ENCODE measurements at regions not wholly inside any gene's neighbourhood (a gene's known extent, or its start where the extent isn't known, plus 50 kb on each side); places are given as distances from the start of the nearest gene placed in this dataset.
"Not testable (repeated sequence)": the region's sequence is repeated elsewhere in the genome, so short reads cannot be mapped to it uniquely, and the experiment has no call there.

DNA sequence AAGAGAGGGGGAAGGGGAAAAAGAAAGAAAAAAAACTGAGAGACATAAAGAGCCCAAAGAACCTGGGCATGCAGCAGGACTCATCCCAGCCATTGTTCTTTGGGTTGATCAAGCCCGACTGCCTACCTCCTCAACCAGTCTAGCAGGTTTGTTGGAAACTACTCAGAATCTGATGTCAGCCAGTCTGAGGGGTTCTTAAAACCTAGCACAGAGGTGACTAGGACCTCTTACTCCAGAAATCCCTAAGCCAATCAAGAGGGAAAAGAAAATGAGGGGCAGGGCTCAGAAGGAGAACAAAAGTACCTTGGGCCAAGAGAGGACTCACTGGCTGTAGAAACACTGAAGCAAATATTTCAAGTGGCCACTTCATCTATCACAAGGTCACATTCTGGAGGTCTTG, 228.0 kb downstream of the AASDHPPT start:
- H3K36me3 ChIP-seq (ENCODE audit: control insufficient read depth, insufficient read depth, low read length) = no peaks in the 10 kb centered on the region
- no peak overlapping the region for H3K4me3 ChIP-seq (ENCODE audit: low read depth, low read length)
- no peaks in the 10 kb centered on the region for H3K27me3 ChIP-seq (ENCODE audit: control insufficient read depth, insufficient read depth, low read length)
- H3K9me3 ChIP-seq (ENCODE audit: control insufficient read depth, insufficient read depth, low read depth, low read length) = peaks cover 42% of the 10 kb centered on the region
- no peak overlapping the region for H3K27ac ChIP-seq (ENCODE audit: low read depth, low read length)
- H3K9ac ChIP-seq (ENCODE audit: low read length) = no peak overlapping the region
- H3K4me1 ChIP-seq (ENCODE audit: control insufficient read depth, insufficient read depth, low read length) = no peaks in the 10 kb centered on the region

DNA sequence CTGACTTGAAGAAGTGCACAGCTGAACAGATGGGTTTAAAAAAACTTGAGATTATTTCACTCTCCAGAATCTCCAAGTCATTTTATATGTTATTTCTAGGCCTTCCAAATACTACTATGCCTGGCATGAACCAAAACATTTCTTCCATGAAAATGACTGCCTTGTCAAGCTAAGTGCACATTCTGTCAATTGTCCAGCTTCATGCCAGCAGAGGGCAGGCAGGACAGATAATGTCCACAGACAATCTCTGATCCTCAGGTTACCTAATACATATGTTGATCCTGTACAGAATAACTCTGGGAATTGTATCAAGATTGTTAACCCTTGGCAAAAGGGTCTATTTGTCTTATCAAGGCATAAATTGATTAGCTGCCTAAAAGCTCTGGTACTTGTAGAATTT, 229.5 kb downstream of the AASDHPPT start:
- H3K4me3 ChIP-seq (ENCODE audit: low read depth, low read length) = no peak overlapping the region
- no peaks in the 10 kb centered on the region for H3K4me1 ChIP-seq (ENCODE audit: control insufficient read depth, insufficient read depth, low read length)
- H3K9me3 ChIP-seq (ENCODE audit: control insufficient read depth, insufficient read depth, low read depth, low read length) = peaks cover 28% of the 10 kb centered on the region
- H3K27me3 ChIP-seq (ENCODE audit: control insufficient read depth, insufficient read depth, low read length) = no peaks in the 10 kb centered on the region
- H3K9ac ChIP-seq (ENCODE audit: low read length) = no peak overlapping the region
- no peaks in the 10 kb centered on the region for H3K36me3 ChIP-seq (ENCODE audit: control insufficient read depth, insufficient read depth, low read length)
- H3K27ac ChIP-seq (ENCODE audit: low read depth, low read length) = no peak overlapping the region

DNA sequence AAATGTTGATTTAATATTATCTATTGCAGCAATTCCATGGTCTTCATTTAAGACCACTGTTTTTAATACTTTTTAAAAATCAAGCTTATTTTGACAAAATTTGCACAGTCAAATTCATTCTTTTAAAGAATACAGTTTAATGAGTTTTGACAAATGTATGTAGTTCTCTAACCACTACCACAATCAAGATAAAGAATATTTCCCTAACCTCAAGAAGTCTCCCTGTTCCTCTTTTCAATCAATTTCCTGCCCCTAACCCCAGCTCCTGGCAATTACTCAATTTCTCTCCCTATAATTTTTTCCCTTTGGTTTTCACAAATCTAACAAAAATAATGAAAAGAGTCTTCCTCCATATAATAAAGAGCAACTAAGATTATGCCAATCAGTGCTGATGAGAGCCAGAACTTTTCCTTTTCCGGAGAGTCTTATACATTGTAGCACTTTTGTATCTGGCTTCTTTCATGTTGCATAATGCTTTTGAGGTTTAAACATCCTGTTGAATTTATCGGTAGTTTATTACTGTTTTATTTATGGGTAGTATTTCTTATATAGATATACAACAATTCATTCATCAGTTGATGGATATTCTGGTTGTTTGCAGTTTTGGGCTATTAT, 231.7 kb downstream of the AASDHPPT start:
- Histone ChIP-seq H3K36me3 (ENCODE audit: control insufficient read depth, insufficient read depth, low read length) (no peaks in the 10 kb centered on the region), H3K27me3 (ENCODE audit: control insufficient read depth, insufficient read depth, low read length) (no peaks in the 10 kb centered on the region)

DNA sequence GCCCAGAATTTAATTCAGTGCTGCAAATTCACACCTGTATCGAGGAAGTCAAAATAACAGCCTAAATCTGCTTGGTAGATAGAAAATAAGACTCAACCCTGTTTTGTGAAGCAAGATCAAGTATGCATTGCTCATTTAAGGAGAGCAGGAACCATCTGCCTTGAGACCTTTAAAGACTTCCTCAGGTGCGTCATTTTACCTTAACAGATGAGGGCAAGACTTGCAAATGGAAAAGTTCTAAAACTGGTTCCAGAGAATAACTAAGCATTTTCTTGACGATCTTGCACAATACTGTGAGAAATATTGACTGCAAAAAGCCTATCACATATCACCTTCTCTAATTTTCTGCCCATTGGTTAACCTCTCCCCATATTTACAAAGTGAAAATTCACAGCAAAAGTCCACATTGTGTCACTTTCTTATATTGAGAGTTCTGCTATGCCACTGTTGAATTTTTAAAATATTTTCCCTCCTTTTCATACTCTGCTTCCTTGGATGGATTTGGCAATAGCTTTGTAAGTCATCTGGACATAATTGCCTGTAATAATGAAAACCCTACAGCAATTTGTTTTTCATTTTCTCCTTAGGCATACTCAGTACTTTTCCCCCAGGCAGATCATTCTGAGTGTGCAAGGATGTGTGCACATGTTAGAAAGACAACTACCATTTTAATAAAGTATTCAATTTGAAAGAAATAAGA, 234.2 kb downstream of the AASDHPPT start:
- H3K4me3 ChIP-seq (ENCODE audit: low read depth, low read length) = no peak overlapping the region

More for the DNA sequence above, 231.7 kb downstream of the AASDHPPT start:
- peaks cover 7% of the 10 kb centered on the region for H3K9me3 ChIP-seq (ENCODE audit: control insufficient read depth, insufficient read depth, low read depth, low read length)
- no peaks in the 10 kb centered on the region for H3K4me1 ChIP-seq (ENCODE audit: control insufficient read depth, insufficient read depth, low read length)
- no peak overlapping the region for H3K9ac ChIP-seq (ENCODE audit: low read length)
- no peak overlapping the region for H3K4me3 ChIP-seq (ENCODE audit: low read depth, low read length)
- H3K27ac ChIP-seq (ENCODE audit: low read depth, low read length) = no peak overlapping the region

DNA sequence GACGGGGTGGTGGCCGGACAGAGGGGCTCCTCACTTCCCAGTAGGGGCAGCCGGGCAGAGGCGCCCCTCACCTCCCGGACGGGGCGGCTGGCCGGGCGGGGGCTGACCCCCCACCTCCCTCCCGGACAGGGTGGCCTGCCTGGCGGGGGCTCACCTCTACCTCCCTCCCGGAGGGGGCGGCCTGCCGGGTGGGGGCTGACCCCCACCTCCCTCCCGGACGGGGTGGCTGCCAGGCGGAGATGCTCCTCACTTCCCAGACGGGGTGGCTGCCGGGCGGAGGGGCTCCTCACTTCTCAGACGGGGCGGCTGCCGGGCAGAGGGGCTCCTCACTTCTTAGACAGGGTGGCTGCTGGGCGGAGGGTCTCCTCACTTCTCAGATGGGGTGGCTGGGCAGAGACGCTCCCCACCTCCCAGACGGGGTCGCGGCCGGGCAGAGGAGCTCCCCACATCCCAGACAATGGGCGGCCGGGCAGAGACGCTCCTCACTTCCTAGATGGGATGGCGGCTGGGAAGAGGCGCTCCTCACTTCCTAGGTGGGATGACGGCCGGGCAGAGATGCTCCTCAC, 239.8 kb downstream of the AASDHPPT start:
- H3K9ac ChIP-seq (ENCODE audit: low read length); H3K4me3 ChIP-seq (ENCODE audit: low read depth, low read length); H3K36me3 ChIP-seq (ENCODE audit: control insufficient read depth, insufficient read depth, low read length); H3K4me1 ChIP-seq (ENCODE audit: control insufficient read depth, insufficient read depth, low read length); H3K27me3 ChIP-seq (ENCODE audit: control insufficient read depth, insufficient read depth, low read length); H3K27ac ChIP-seq (ENCODE audit: low read depth, low read length): not testable (repeated sequence)
- H3K9me3 ChIP-seq (ENCODE audit: control insufficient read depth, insufficient read depth, low read depth, low read length) = peaks cover 16% of the 10 kb centered on the region

More for the DNA sequence above, 234.2 kb downstream of the AASDHPPT start:
- Histone ChIP-seq H3K36me3 (ENCODE audit: control insufficient read depth, insufficient read depth, low read length) (no peaks in the 10 kb centered on the region), H3K27ac (ENCODE audit: low read depth, low read length) (no peak overlapping the region), H3K9ac (ENCODE audit: low read length) (no peak overlapping the region), H3K9me3 (ENCODE audit: control insufficient read depth, insufficient read depth, low read depth, low read length) (no peaks in the 10 kb centered on the region), H3K27me3 (ENCODE audit: control insufficient read depth, insufficient read depth, low read length) (no peaks in the 10 kb centered on the region), H3K4me1 (ENCODE audit: control insufficient read depth, insufficient read depth, low read length) (no peaks in the 10 kb centered on the region)

DNA sequence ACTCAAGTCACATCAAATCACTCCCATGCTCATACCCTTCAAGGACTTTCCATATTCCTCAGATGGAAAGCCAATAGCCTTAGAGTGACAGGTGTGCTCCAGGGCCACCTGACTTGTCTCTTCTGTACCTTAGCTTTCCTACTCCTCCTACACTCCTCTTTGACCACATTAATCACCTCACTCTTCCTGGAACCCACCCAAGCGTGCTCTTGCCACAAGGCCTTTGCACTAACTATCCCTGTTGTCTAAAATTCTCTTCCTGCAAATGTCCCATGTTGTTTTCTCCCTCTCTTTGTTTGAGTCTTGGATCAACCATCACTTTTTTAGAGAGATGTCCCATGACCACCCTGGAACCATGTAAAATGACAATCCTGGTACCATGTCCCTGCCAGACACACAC, 244.1 kb downstream of the AASDHPPT start:
- H3K36me3 ChIP-seq (ENCODE audit: control insufficient read depth, insufficient read depth, low read length) = no peaks in the 10 kb centered on the region
- H3K4me1 ChIP-seq (ENCODE audit: control insufficient read depth, insufficient read depth, low read length) = peaks cover 11% of the 10 kb centered on the region
- H3K9me3 ChIP-seq (ENCODE audit: control insufficient read depth, insufficient read depth, low read depth, low read length) = peaks cover 26% of the 10 kb centered on the region
- H3K9ac ChIP-seq (ENCODE audit: low read length) = no peak overlapping the region
- H3K27me3 ChIP-seq (ENCODE audit: control insufficient read depth, insufficient read depth, low read length) = no peaks in the 10 kb centered on the region
- no peak overlapping the region for H3K27ac ChIP-seq (ENCODE audit: low read depth, low read length)
- no peak overlapping the region for H3K4me3 ChIP-seq (ENCODE audit: low read depth, low read length)

DNA sequence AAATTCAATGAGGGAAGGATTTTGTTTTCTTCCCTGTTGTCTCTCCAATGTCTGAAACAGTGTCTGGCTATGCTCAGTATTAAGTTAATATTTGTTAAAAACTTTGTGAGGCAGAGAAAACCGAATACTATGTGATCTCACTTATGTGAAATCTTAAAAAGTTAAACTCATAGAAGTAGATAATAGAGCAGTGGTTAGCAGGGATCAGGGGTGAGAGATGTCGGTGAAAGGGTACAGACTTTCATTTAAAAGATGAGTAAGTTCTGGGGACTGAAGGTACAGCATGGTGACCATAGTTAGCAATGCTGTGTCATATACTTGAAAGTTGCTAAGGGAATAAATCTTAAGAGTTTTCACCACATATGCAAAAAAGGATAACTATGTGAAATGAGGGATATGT, 244.6 kb downstream of the AASDHPPT start:
- H3K36me3 ChIP-seq (ENCODE audit: control insufficient read depth, insufficient read depth, low read length) = no peaks in the 10 kb centered on the region
- no peak overlapping the region for H3K4me3 ChIP-seq (ENCODE audit: low read depth, low read length)
- no peak overlapping the region for H3K27ac ChIP-seq (ENCODE audit: low read depth, low read length)
- H3K9ac ChIP-seq (ENCODE audit: low read length) = no peak overlapping the region
- no peaks in the 10 kb centered on the region for H3K27me3 ChIP-seq (ENCODE audit: control insufficient read depth, insufficient read depth, low read length)
- H3K9me3 ChIP-seq (ENCODE audit: control insufficient read depth, insufficient read depth, low read depth, low read length) = peaks cover 26% of the 10 kb centered on the region
- H3K4me1 ChIP-seq (ENCODE audit: control insufficient read depth, insufficient read depth, low read length) = peaks cover 16% of the 10 kb centered on the region

DNA sequence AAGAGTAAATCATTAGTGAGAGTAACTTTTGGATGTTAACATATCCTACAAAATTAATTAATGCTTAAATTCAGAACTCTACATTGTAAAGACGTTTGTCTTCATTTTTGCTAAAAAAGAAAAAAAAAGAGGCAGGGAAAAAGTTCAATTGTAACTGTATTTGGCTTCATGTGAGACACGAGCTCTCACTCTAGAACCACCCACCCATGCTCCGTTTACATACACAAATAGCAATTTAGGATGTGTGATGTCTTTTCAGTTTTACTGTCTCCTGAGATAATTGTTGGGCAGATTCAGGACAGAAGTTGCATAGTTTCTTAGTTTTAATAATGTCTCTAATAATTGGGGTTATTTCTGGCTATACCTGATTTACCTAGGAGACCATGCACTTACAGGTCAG, 248.6 kb downstream of the AASDHPPT start:
- no peaks in the 10 kb centered on the region for H3K36me3 ChIP-seq (ENCODE audit: control insufficient read depth, insufficient read depth, low read length)
- H3K9ac ChIP-seq (ENCODE audit: low read length) = no peak overlapping the region
- no peaks in the 10 kb centered on the region for H3K27me3 ChIP-seq (ENCODE audit: control insufficient read depth, insufficient read depth, low read length)
- peaks cover 13% of the 10 kb centered on the region; the same call in 1 of the 2 replicates for H3K9me3 ChIP-seq (ENCODE audit: control insufficient read depth, insufficient read depth, low read depth, low read length)
- H3K4me1 ChIP-seq (ENCODE audit: control insufficient read depth, insufficient read depth, low read length) = peaks cover 21% of the 10 kb centered on the region
- H3K4me3 ChIP-seq (ENCODE audit: low read depth, low read length) = no peak overlapping the region
- H3K27ac ChIP-seq (ENCODE audit: low read depth, low read length) = no peak overlapping the region; the same call in 1 of the 2 replicates

DNA sequence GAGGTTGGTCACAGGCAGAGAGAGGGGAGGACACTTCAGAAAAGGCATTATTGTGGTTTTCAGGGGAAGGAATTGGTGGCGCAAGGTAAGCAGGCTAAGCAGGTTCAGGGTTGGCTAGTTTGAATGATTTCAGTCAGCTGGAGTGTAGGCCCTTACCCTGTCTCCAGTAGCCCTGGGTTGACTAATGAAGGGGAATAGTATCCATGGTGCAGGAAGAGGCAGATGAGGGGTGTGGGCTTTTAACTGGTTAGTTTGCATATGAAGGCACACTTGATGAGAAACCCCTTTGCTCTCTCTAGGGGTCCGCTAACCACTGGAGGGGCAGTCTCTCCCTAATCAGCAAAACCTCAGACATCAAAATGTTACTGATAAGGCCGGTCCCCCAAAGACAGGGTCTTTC, 249.7 kb downstream of the AASDHPPT start:
- Histone ChIP-seq H3K9me3 (ENCODE audit: control insufficient read depth, insufficient read depth, low read depth, low read length) (peaks cover 10% of the 10 kb centered on the region; the same call in 1 of the 2 replicates), H3K27ac (ENCODE audit: low read depth, low read length) (no peak overlapping the region; the same call in 1 of the 2 replicates), H3K4me3 (ENCODE audit: low read depth, low read length) (no peak overlapping the region)

DNA sequence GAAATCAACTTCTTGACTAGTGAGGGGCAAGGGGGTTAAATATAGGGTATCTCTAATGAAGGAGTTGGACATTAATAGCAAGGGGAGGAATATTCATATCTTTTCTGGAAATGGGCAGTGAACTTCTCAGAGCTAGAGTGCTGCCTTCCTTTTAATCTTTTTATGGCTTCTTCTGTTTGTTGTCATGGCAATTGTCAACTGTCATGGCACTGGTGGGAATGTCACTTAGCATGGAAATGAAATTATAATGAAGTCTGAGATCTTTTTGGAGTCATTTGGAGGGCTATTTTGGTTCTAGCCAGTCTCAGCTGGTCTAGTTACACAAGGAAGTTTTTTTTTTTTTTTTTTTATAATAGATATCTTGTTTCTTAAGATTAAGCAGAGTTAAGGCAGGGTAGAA, 250.2 kb downstream of the AASDHPPT start:
- Histone ChIP-seq H3K9ac (ENCODE audit: low read length) (no peak overlapping the region), H3K27ac (ENCODE audit: low read depth, low read length) (no peak overlapping the region), H3K9me3 (ENCODE audit: control insufficient read depth, insufficient read depth, low read depth, low read length) (peaks cover 10% of the 10 kb centered on the region; the same call in 1 of the 2 replicates), H3K4me3 (ENCODE audit: low read depth, low read length) (no peak overlapping the region), H3K27me3 (ENCODE audit: control insufficient read depth, insufficient read depth, low read length) (no peaks in the 10 kb centered on the region), H3K36me3 (ENCODE audit: control insufficient read depth, insufficient read depth, low read length) (no peaks in the 10 kb centered on the region), H3K4me1 (ENCODE audit: control insufficient read depth, insufficient read depth, low read length) (peaks cover 21% of the 10 kb centered on the region)

More for the DNA sequence above, 249.7 kb downstream of the AASDHPPT start:
- H3K27me3 ChIP-seq (ENCODE audit: control insufficient read depth, insufficient read depth, low read length) = no peaks in the 10 kb centered on the region
- H3K36me3 ChIP-seq (ENCODE audit: control insufficient read depth, insufficient read depth, low read length) = no peaks in the 10 kb centered on the region
- peaks cover 21% of the 10 kb centered on the region for H3K4me1 ChIP-seq (ENCODE audit: control insufficient read depth, insufficient read depth, low read length)
- H3K9ac ChIP-seq (ENCODE audit: low read length) = no peak overlapping the region

DNA sequence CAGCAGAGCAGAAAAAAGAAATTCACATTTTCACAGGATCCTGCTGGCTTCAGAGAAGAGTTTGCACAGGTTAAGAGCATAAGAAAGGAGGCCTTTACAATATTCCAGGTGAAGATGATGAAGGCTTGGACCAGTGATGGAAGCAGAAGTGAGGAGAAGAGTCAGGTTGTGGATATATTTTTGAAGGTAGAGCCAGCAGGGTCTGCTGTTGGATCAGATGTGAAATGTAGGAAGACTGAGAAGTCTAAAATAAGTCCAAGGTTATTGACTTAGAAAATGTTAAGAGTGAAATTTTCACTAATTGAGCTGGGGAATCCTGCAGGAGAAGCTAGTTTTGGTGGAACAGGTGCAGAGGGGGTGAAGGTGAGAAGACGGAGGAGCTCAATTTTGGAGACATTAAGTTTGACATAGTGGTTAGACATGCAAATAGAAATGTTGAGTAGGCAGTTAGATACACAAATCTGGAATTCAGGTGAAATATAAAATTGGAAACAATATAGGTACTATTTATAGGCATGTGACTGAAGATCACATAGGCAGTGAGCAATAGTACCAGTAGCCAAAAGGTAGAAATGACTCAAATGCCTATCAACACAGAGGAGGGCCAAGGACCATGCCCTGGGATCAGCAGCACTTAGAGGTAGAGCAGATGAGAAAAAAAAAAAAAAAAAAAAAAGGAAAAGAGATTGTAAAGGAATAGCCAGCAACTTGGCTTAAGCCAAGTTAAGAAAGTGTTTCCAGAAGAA, 252.0 kb downstream of the AASDHPPT start:
- Histone ChIP-seq H3K4me3 (ENCODE audit: low read depth, low read length) (no peak overlapping the region), H3K36me3 (ENCODE audit: control insufficient read depth, insufficient read depth, low read length) (no peaks in the 10 kb centered on the region), H3K4me1 (ENCODE audit: control insufficient read depth, insufficient read depth, low read length) (peaks cover 21% of the 10 kb centered on the region), H3K9me3 (ENCODE audit: control insufficient read depth, insufficient read depth, low read depth, low read length) (no peaks in the 10 kb centered on the region), H3K27me3 (ENCODE audit: control insufficient read depth, insufficient read depth, low read length) (no peaks in the 10 kb centered on the region), H3K9ac (ENCODE audit: low read length) (no peak overlapping the region), H3K27ac (ENCODE audit: low read depth, low read length) (no peak overlapping the region)
